ENCODE measurements at regions not wholly inside any gene's neighbourhood (a gene's known extent, or its start where the extent isn't known, plus 50 kb on each side); places are given as distances from the start of the nearest gene placed in this dataset.

DNA sequence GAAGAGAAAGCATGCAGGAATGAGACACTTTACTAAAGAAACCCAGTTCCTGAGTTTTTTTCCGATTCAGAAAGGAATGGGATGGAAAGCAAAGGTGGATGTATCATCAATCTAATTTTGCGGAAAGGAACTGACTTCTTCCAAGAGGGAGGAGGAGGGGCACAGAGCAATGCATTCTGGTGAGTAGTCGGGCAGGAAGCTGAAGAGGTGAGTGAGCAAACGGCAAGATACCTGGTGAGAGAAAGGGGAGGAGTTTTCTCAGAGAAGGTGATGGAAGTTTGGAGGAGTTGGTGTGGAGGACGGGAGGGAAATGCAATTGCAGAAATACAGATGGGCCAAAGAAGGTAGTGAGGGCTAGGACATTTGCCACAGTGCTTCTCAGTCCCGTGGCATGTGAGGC lies 713.2 kb downstream of the KCNJ2 start:
- H3K4me2 ChIP-seq (ENCODE audit: low read depth, low read length, poor library complexity, severe bottlenecking) = no peak overlapping the region
- no peak overlapping the region for H3K9ac ChIP-seq (ENCODE audit: low read length)
- H4K20me1 ChIP-seq (ENCODE audit: low read depth, low read length) = no peaks in the 10 kb centered on the region
- H3K27ac ChIP-seq (ENCODE audit: low read depth, low read length) = no peak overlapping the region
- no peaks in the 10 kb centered on the region for H3F3A ChIP-seq (ENCODE audit: insufficient read depth)
- H3K36me3 ChIP-seq (ENCODE audit: low read length) = no peaks in the 10 kb centered on the region
- H3K4me3 ChIP-seq (ENCODE audit: insufficient read depth, low read length, poor library complexity, severe bottlenecking) = no peak overlapping the region
- H3K27me3 ChIP-seq (ENCODE audit: low read length) = no peaks in the 10 kb centered on the region
- no peak overlapping the region for H2AFZ ChIP-seq (ENCODE audit: low read depth, low read length, severe bottlenecking)
- H3K79me2 ChIP-seq (ENCODE audit: insufficient read depth, low read length) = no peaks in the 10 kb centered on the region
- no peaks in the 10 kb centered on the region for H3K9me3 ChIP-seq (ENCODE audit: insufficient read depth, low read length)
- TF ChIP-seq EZH2phosphoT487 (conservative IDR thresholded peaks at IDR 0.05; ENCODE audit: low read length) = no peak
- TF ChIP-seq, protein P1, sequence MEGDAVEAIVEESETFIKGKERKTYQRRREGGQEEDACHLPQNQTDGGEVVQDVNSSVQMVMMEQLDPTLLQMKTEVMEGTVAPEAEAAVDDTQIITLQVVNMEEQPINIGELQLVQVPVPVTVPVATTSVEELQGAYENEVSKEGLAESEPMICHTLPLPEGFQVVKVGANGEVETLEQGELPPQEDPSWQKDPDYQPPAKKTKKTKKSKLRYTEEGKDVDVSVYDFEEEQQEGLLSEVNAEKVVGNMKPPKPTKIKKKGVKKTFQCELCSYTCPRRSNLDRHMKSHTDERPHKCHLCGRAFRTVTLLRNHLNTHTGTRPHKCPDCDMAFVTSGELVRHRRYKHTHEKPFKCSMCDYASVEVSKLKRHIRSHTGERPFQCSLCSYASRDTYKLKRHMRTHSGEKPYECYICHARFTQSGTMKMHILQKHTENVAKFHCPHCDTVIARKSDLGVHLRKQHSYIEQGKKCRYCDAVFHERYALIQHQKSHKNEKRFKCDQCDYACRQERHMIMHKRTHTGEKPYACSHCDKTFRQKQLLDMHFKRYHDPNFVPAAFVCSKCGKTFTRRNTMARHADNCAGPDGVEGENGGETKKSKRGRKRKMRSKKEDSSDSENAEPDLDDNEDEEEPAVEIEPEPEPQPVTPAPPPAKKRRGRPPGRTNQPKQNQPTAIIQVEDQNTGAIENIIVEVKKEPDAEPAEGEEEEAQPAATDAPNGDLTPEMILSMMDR (IDR thresholded peaks at IDR 0.05; ENCODE audit: insufficient read depth, low read length, poor library complexity, severe bottlenecking) = no peak
- H3K9me2 ChIP-seq (replicated peaks; ENCODE audit: insufficient read depth, low read length) = no peaks in the 10 kb centered on the region

DNA sequence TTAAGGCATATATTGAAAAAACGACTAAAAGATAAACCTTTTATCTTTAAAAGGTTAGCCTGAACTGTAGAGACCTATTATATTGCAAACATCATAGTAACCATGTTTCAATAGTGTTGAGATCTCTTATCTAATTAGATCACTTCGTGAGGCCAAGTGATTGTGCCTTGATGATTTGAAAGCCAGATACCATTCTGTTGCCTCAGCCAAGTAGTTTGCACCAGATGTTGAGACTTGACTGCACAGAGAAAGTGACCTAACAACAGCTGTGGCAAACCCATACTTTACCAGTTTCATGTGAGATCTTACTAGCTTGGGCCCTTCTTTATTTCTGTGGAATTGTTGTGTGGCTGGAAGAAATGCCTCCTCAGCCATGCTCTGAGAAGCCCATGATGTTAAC lies 717.3 kb downstream of the KCNJ2 start:
- 0 out of 2 replicates have a peak, but pooled peaks cover 5% of the 10 kb centered on the region for H3K9me2 ChIP-seq (replicated peaks; ENCODE audit: insufficient read depth, low read length)

DNA sequence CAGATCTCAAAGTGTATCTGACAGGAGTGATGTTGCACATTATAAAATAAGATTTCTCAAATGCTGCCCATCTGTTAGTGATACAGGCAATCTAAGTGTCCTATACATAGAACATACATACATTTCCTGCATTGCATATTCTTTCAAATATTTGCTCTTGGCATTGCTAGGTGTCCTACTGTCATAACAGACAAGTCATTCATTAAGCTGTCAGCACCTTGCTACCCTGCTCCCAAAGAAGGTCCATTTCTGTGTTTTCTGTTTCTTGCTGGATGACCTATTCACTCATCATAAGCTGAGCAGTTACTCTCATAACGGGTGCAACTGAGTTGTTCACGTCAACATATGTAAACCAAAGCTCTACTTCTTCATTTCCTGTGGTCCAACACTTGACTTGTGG lies 719.0 kb downstream of the KCNJ2 start:
- Histone ChIP-seq H3K27ac (ENCODE audit: low read depth, low read length) (no peak overlapping the region), H3K79me2 (ENCODE audit: insufficient read depth, low read length) (no peaks in the 10 kb centered on the region), H3K9me3 (ENCODE audit: insufficient read depth, low read length) (no peaks in the 10 kb centered on the region), H3K4me2 (ENCODE audit: low read depth, low read length, poor library complexity, severe bottlenecking) (no peak overlapping the region), H3K36me3 (ENCODE audit: low read length) (no peaks in the 10 kb centered on the region), H2AFZ (ENCODE audit: low read depth, low read length, severe bottlenecking) (no peak overlapping the region), H3K4me3 (ENCODE audit: insufficient read depth, low read length, poor library complexity, severe bottlenecking) (no peak overlapping the region), H4K20me1 (ENCODE audit: low read depth, low read length) (no peaks in the 10 kb centered on the region), H3K9ac (ENCODE audit: low read length) (no peak overlapping the region), H3K27me3 (ENCODE audit: low read length) (no peaks in the 10 kb centered on the region), H3F3A (ENCODE audit: insufficient read depth) (no peaks in the 10 kb centered on the region), H3K9me2 (replicated peaks; ENCODE audit: insufficient read depth, low read length) (0 out of 2 replicates have a peak, but pooled peaks cover 5% of the 10 kb centered on the region)
- no peak for TF ChIP-seq EZH2phosphoT487 (conservative IDR thresholded peaks at IDR 0.05; ENCODE audit: low read length)
- TF ChIP-seq, protein P1 (IDR thresholded peaks at IDR 0.05; ENCODE audit: insufficient read depth, low read length, poor library complexity, severe bottlenecking) = no peak

More for the DNA sequence above, 717.3 kb downstream of the KCNJ2 start:
- Histone ChIP-seq H4K20me1 (ENCODE audit: low read depth, low read length) (no peaks in the 10 kb centered on the region), H2AFZ (ENCODE audit: low read depth, low read length, severe bottlenecking) (no peak overlapping the region), H3K27me3 (ENCODE audit: low read length) (no peaks in the 10 kb centered on the region), H3K9me3 (ENCODE audit: insufficient read depth, low read length) (no peaks in the 10 kb centered on the region), H3K4me3 (ENCODE audit: insufficient read depth, low read length, poor library complexity, severe bottlenecking) (no peak overlapping the region), H3K36me3 (ENCODE audit: low read length) (no peaks in the 10 kb centered on the region), H3F3A (ENCODE audit: insufficient read depth) (no peaks in the 10 kb centered on the region), H3K4me2 (ENCODE audit: low read depth, low read length, poor library complexity, severe bottlenecking) (no peak overlapping the region), H3K79me2 (ENCODE audit: insufficient read depth, low read length) (no peaks in the 10 kb centered on the region), H3K27ac (ENCODE audit: low read depth, low read length) (no peak overlapping the region), H3K9ac (ENCODE audit: low read length) (no peak overlapping the region)
- no peak for TF ChIP-seq EZH2phosphoT487 (conservative IDR thresholded peaks at IDR 0.05; ENCODE audit: low read length)
- TF ChIP-seq, protein P1 (IDR thresholded peaks at IDR 0.05; ENCODE audit: insufficient read depth, low read length, poor library complexity, severe bottlenecking) = no peak
